ENCODE measurements at regions not wholly inside any gene's neighbourhood (a gene's known extent, or its start where the extent isn't known, plus 50 kb on each side); places are given as distances from the start of the nearest gene placed in this dataset.

DNA sequence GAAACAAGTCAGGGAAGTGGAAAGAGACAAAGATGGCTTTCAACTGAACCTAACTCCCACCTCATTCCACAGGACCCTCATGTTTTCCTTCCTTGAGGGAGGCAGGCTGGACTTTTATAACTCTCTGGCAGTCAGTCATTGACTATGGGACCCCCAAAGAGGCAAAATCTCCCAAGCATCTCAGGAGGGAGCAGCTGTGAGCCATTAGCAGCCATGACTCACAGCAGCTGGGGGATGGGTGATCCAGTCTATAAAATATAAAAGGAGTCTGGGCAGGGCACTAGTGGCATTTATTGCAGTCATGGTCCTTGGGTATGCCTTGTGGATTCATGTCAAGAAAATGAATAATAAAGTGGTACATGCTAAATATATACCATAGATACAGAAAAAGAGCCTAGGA is 387.0 kb upstream of the CHD6 start:
- Histone ChIP-seq H3K9me3 (replicated peaks; ENCODE audit: control insufficient read depth, insufficient read depth, low read length) (no peaks in the 10 kb centered on the region; the same call in 2 of the 3 replicates), H3K4me2 (ENCODE audit: control insufficient read depth, insufficient read depth) (no peak overlapping the region), H4K20me1 (ENCODE audit: control insufficient read depth, insufficient read depth) (no peaks in the 10 kb centered on the region), H3K9ac (ENCODE audit: control insufficient read depth, insufficient read depth, low read length) (no peak overlapping the region), H3K36me3 (ENCODE audit: control insufficient read depth in 2 of 2, insufficient read depth in 2 of 2, low read length in 1 of 2) (no peaks in the 10 kb centered on the region), H3K79me2 (ENCODE audit: control insufficient read depth, insufficient read depth, low read length) (no peaks in the 10 kb centered on the region), H3K4me1 (ENCODE audit: control insufficient read depth, insufficient read depth, low read length) (no peaks in the 10 kb centered on the region), H3K4me3 (no peak overlapping the region), H3K27me3 (replicated peaks in 1 of 2; ENCODE audit: control insufficient read depth in 2 of 2, insufficient read depth in 2 of 2, low read length in 1 of 2) (no peaks in the 10 kb centered on the region), H2AFZ (ENCODE audit: control insufficient read depth, low read depth, low read length) (no peak overlapping the region), H3K27ac (ENCODE audit: control insufficient read depth, insufficient read depth) (no peak overlapping the region)
- CTCF ChIA-PET, result no interaction called here
- DNase-seq (ENCODE audit: low read depth, low spot score) (no peak), FAIRE-seq (no peak), ATAC-seq (no peak)
- BruUV-seq (replicated peaks), result no TSS peak
- TF ChIP-seq NR2F1 (conservative IDR thresholded peaks at IDR 0.05), result no peak
- no peak for TF ChIP-seq MEF2B (IDR thresholded peaks at IDR 0.05; ENCODE audit: partially characterized antibody, poor library complexity, severe bottlenecking)
- SMC1A ChIA-PET (ENCODE audit: uncharacterized antibody, unreplicated experiment), result no interaction called here
- intact Hi-C loops (cut with micrococcal nuclease; ENCODE audit: unreplicated experiment) (no loop called here), in situ Hi-C loops (cut with MboI) (no loop called here)
- POLR2A ChIA-PET, result no interaction called here
- RAD21 ChIA-PET (ENCODE audit: unreplicated experiment), result no interaction called here

DNA sequence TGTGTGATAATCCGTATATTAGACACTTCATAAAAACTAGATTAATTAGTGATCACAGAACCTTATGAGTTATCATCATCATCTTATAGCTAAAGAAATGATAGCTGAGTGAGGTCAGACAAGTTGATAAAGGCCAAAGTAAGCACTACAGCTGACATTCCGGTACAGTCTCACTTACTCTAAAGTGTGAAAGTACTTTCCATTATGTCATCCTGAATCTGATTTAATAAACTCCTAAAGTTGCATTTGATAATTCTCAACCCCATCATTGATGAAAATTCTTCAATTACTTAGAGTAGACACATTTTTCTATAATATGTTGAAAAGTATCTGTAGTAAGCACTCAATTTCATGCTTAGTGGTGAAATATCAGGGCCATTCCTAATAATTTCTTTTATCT is 385.2 kb upstream of the CHD6 start:
- no TSS peak for BruUV-seq (replicated peaks)
- POLR2A ChIA-PET, result no interaction called here
- H3K36me3 ChIP-seq (ENCODE audit: control insufficient read depth in 2 of 2, insufficient read depth in 2 of 2, low read length in 1 of 2), result no peaks in the 10 kb centered on the region
- 35% methylated on average over 2 of the region's 2 CpGs for WGBS (ENCODE audit: insufficient coverage, insufficient replicate concordance, low lambda C conversion rate, missing lambda C conversion rate)
- no peak overlapping the region for H3K27ac ChIP-seq (ENCODE audit: control insufficient read depth, insufficient read depth)
- intact Hi-C loops (cut with micrococcal nuclease; ENCODE audit: unreplicated experiment), result no loop called here
- in situ Hi-C loops (cut with MboI), result no loop called here
- no peak overlapping the region for H2AFZ ChIP-seq (ENCODE audit: control insufficient read depth, low read depth, low read length)
- H3K9me3 ChIP-seq (replicated peaks; ENCODE audit: control insufficient read depth, insufficient read depth, low read length), result no peaks in the 10 kb centered on the region
- SMC1A ChIA-PET (ENCODE audit: uncharacterized antibody, unreplicated experiment), result no interaction called here
- no peak overlapping the region for H3K4me2 ChIP-seq (ENCODE audit: control insufficient read depth, insufficient read depth)
- DNase-seq (ENCODE audit: low read depth, low spot score), result no peak
- H3K9ac ChIP-seq (ENCODE audit: control insufficient read depth, insufficient read depth, low read length), result no peak overlapping the region
- H3K4me3 ChIP-seq, result no peak overlapping the region
- no peaks in the 10 kb centered on the region for H3K79me2 ChIP-seq (ENCODE audit: control insufficient read depth, insufficient read depth, low read length)
- no peaks in the 10 kb centered on the region for H3K27me3 ChIP-seq (replicated peaks in 1 of 2; ENCODE audit: control insufficient read depth in 2 of 2, insufficient read depth in 2 of 2, low read length in 1 of 2)
- RAD21 ChIA-PET (ENCODE audit: unreplicated experiment), result no interaction called here
- H4K20me1 ChIP-seq (ENCODE audit: control insufficient read depth, insufficient read depth), result no peaks in the 10 kb centered on the region
- TF ChIP-seq ZNF24 (IDR thresholded peaks at IDR 0.05), result no peak
- TF ChIP-seq, protein P1, sequence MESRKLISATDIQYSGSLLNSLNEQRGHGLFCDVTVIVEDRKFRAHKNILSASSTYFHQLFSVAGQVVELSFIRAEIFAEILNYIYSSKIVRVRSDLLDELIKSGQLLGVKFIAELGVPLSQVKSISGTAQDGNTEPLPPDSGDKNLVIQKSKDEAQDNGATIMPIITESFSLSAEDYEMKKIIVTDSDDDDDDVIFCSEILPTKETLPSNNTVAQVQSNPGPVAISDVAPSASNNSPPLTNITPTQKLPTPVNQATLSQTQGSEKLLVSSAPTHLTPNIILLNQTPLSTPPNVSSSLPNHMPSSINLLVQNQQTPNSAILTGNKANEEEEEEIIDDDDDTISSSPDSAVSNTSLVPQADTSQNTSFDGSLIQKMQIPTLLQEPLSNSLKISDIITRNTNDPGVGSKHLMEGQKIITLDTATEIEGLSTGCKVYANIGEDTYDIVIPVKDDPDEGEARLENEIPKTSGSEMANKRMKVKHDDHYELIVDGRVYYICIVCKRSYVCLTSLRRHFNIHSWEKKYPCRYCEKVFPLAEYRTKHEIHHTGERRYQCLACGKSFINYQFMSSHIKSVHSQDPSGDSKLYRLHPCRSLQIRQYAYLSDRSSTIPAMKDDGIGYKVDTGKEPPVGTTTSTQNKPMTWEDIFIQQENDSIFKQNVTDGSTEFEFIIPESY (IDR thresholded peaks at IDR 0.05), result no peak
- TF ChIP-seq EGR1 (IDR thresholded peaks at IDR 0.05; ENCODE audit: borderline replicate concordance in 1 of 2, low read depth in 2 of 2, low read length in 2 of 2), result no peak
- TF ChIP-seq, protein P2, sequence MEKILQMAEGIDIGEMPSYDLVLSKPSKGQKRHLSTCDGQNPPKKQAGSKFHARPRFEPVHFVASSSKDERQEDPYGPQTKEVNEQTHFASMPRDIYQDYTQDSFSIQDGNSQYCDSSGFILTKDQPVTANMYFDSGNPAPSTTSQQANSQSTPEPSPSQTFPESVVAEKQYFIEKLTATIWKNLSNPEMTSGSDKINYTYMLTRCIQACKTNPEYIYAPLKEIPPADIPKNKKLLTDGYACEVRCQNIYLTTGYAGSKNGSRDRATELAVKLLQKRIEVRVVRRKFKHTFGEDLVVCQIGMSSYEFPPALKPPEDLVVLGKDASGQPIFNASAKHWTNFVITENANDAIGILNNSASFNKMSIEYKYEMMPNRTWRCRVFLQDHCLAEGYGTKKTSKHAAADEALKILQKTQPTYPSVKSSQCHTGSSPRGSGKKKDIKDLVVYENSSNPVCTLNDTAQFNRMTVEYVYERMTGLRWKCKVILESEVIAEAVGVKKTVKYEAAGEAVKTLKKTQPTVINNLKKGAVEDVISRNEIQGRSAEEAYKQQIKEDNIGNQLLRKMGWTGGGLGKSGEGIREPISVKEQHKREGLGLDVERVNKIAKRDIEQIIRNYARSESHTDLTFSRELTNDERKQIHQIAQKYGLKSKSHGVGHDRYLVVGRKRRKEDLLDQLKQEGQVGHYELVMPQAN (conservative IDR thresholded peaks at IDR 0.05), result no peak
- no peak for TF ChIP-seq JUNB (IDR thresholded peaks at IDR 0.05)
- TF ChIP-seq, protein P3, sequence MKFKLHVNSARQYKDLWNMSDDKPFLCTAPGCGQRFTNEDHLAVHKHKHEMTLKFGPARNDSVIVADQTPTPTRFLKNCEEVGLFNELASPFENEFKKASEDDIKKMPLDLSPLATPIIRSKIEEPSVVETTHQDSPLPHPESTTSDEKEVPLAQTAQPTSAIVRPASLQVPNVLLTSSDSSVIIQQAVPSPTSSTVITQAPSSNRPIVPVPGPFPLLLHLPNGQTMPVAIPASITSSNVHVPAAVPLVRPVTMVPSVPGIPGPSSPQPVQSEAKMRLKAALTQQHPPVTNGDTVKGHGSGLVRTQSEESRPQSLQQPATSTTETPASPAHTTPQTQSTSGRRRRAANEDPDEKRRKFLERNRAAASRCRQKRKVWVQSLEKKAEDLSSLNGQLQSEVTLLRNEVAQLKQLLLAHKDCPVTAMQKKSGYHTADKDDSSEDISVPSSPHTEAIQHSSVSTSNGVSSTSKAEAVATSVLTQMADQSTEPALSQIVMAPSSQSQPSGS (IDR thresholded peaks at IDR 0.05; ENCODE audit: low read length), result no peak
- no peak for TF ChIP-seq HDAC2 (IDR thresholded peaks at IDR 0.05)
- TF ChIP-seq CREB1 (IDR thresholded peaks at IDR 0.05; ENCODE audit: low read depth), result no peak
- TF ChIP-seq KAT2A (conservative IDR thresholded peaks at IDR 0.05; ENCODE audit: control insufficient read depth, low read depth, low read length), result no peak
- no peak for TF ChIP-seq TCF7 (IDR thresholded peaks at IDR 0.05; ENCODE audit: borderline replicate concordance)
- H3K4me1 ChIP-seq (ENCODE audit: control insufficient read depth, insufficient read depth, low read length), result no peaks in the 10 kb centered on the region
- FAIRE-seq, result no peak
- no peak for ATAC-seq
- CTCF ChIA-PET, result interaction anchor here (0.6 kb wide), 1 partner anchor 69 kb away, joined by 4 read pairs; no protein-coding TSS in a partner anchor
